GM23338 (cell line): ENCODE measurements at regions not wholly inside any gene's neighbourhood (a gene's known extent, or its start where the extent isn't known, plus 50 kb on each side); places are given as distances from the start of the nearest gene placed in this dataset.

Experiments
- ATAC-seq: fragments of 200-7000 bp; cut with Tn5 transposase; 3 replicates; pipeline ENCODE4 v1.9.1; 2020
- DNase-seq: peaks from one replicate; pipeline ENCODE4 v3.0.0-alpha.2; 2015; ENCODE audit warnings: low spot score
- H2AFZ ChIP-seq: fragments of 200-600 bp; sonication (generic); 2 replicates; pipeline ENCODE4 v1.8.0; 2016; ENCODE audit warnings: antibody characterized with exemption, mild to moderate bottlenecking, moderate library complexity
- H3F3A ChIP-seq: fragments of 200-600 bp; sonication (generic); replicated peaks from 2 replicates; pipeline ENCODE4 v1.8.0; 2017; ENCODE audit warnings: antibody characterized with exemption, mixed run types, low read depth
- H3K27ac ChIP-seq: fragments of 200-600 bp; sonication (generic); 2 replicates; pipeline ENCODE4 v1.6.1; 2016; ENCODE audit warnings: low read depth
- H3K27me3 ChIP-seq: fragments of 200-600 bp; sonication (generic); 2 replicates; pipeline ENCODE4 v1.8.0; 2016; ENCODE audit warnings: mild to moderate bottlenecking, mixed run types, moderate library complexity; ENCODE audit not compliant: insufficient read depth
- H3K36me3 ChIP-seq: fragments of 200-600 bp; sonication (generic); 2 replicates; pipeline ENCODE4 v1.8.0; 2016; ENCODE audit warnings: mild to moderate bottlenecking; ENCODE audit not compliant: insufficient read depth
- H3K4me1 ChIP-seq: fragments of 200-600 bp; sonication (generic); 2 replicates; pipeline ENCODE4 v1.8.0; 2016; ENCODE audit warnings: mild to moderate bottlenecking, moderate library complexity; ENCODE audit not compliant: insufficient read depth
- H3K4me2 ChIP-seq: fragments of 200-600 bp; sonication (generic); 2 replicates; pipeline ENCODE4 v1.7.1; 2017; ENCODE audit warnings: mixed run types
- H3K4me3 ChIP-seq: fragments of 200-600 bp; sonication (generic); 2 replicates; pipeline ENCODE4 v1.6.1; 2016; ENCODE audit warnings: mixed run types
- H3K79me2 ChIP-seq: fragments of 200-600 bp; sonication (generic); replicated peaks from 2 replicates; pipeline ENCODE4 v1.8.0; 2017; ENCODE audit warnings: mild to moderate bottlenecking; ENCODE audit not compliant: insufficient read depth
- H3K9me2 ChIP-seq: fragments of 200-600 bp; sonication (generic); 2 replicates; pipeline ENCODE4 v1.8.0; 2017; ENCODE audit not compliant: insufficient read depth
- H4K20me1 ChIP-seq: fragments of 200-600 bp; sonication (generic); replicated peaks from 2 replicates; pipeline ENCODE4 v1.8.0; 2017; ENCODE audit warnings: mild to moderate bottlenecking; ENCODE audit not compliant: insufficient read depth
- H3K27ac Mint-ChIP-seq: 2 replicates; pipeline ENCODE4 v1.8.0; 2020; ENCODE audit warnings: inconsistent platforms, mild to moderate bottlenecking, moderate library complexity, mixed read lengths
- H3K27me3 Mint-ChIP-seq: 3 replicates; pipeline ENCODE4 v1.8.0; 2022; ENCODE audit warnings: low read depth, mild to moderate bottlenecking, moderate library complexity, mixed read lengths, inconsistent platforms; ENCODE audit not compliant: insufficient read depth, poor library complexity
- H3K36me3 Mint-ChIP-seq: 3 replicates; pipeline ENCODE4 v1.8.0; 2021; ENCODE audit warnings: low read depth, mild to moderate bottlenecking, inconsistent platforms, moderate library complexity, mixed read lengths
- H3K4me1 Mint-ChIP-seq: 3 replicates; pipeline ENCODE4 v1.8.0; 2020; ENCODE audit warnings: mild to moderate bottlenecking, inconsistent platforms, mixed read lengths
- H3K4me3 Mint-ChIP-seq: 3 replicates; pipeline ENCODE4 v1.8.0; 2021; ENCODE audit warnings: moderate library complexity, mild to moderate bottlenecking, inconsistent platforms, mixed read lengths
- H3K9me3 Mint-ChIP-seq: 3 replicates; pipeline ENCODE4 v1.8.0; 2020; ENCODE audit warnings: moderate library complexity, mild to moderate bottlenecking, inconsistent platforms, mixed read lengths
- CTCF ChIP-seq, 2 experiments: fragments of 200-600 bp in 1 of 2; sonication (generic) in 1 of 2; conservative IDR thresholded peaks; 2 replicates each; pipeline versions ENCODE4 v1.5.1 to v1.6.1; 2016 to 2017; ENCODE audit warnings: antibody characterized with exemption in 2 of 2, low read depth in 2 of 2, mild to moderate bottlenecking in 2 of 2, moderate library complexity in 1 of 2
- ETS1 ChIP-seq: IDR thresholded peaks from 2 replicates; pipeline ENCODE4 v1.6.1; 2016; ENCODE audit warnings: antibody characterized with exemption
- ZNF114 ChIP-seq: fragments of 250-450 bp; sonication (Bioruptor Pico); IDR thresholded peaks from 2 replicates; pipeline ENCODE4 v1.5.0; 2020; ENCODE audit warnings: mild to moderate bottlenecking, moderate library complexity

- H3F3A ChIP-seq = no peaks in the 10 kb centered on the region
- H3K27ac ChIP-seq = no peak overlapping the region
- H2AFZ ChIP-seq = no peak overlapping the region
- H3K79me2 ChIP-seq = no peaks in the 10 kb centered on the region
- H3K4me3 ChIP-seq = no peak overlapping the region
- Mint-ChIP-seq H3K4me3 (no peak overlapping the region), H3K4me1 (no peaks in the 10 kb centered on the region), H3K9me3 (no peaks in the 10 kb centered on the region), H3K36me3 (no peaks in the 10 kb centered on the region), H3K27me3 (peaks cover 2% of the 10 kb centered on the region), H3K27ac (no peak overlapping the region)
- no peaks in the 10 kb centered on the region for H3K27me3 ChIP-seq
- H3K36me3 ChIP-seq = no peaks in the 10 kb centered on the region
- 0 out of 2 replicates have a peak, but pooled peaks cover 2% of the 10 kb centered on the region for H3K9me2 ChIP-seq
- no peaks in the 10 kb centered on the region for H3K4me1 ChIP-seq
- H3K4me2 ChIP-seq = no peak overlapping the region
- DNase-seq = no peak
- no peak for ATAC-seq
- no peak for TF ChIP-seq ZNF114 (CRISPR knock-in tag)
- H4K20me1 ChIP-seq = no peaks in the 10 kb centered on the region
These were observed 1431.1 kb downstream of the AMY1C start for GRCh38 chr1:105180789-105181188.

- Histone ChIP-seq H3K4me2 (no peak overlapping the region), H3K27me3 (no peaks in the 10 kb centered on the region), H3F3A (no peaks in the 10 kb centered on the region), H3K36me3 (no peaks in the 10 kb centered on the region), H3K4me1 (no peaks in the 10 kb centered on the region), H3K79me2 (no peaks in the 10 kb centered on the region), H3K27ac (no peak overlapping the region), H3K4me3 (no peak overlapping the region), H3K9me2 (no peaks in the 10 kb centered on the region), H2AFZ (peak overlapping the region; percentile 70; the same call in 1 of the 2 replicates), H4K20me1 (no peaks in the 10 kb centered on the region)
- Mint-ChIP-seq H3K9me3 (no peaks in the 10 kb centered on the region; the same call in 2 of the 3 replicates), H3K4me1 (no peaks in the 10 kb centered on the region), H3K27ac (no peak overlapping the region), H3K36me3 (no peaks in the 10 kb centered on the region), H3K27me3 (peaks cover 2% of the 10 kb centered on the region), H3K4me3 (no peak overlapping the region)
- ATAC-seq (peak; percentile 81), DNase-seq (peak; percentile 28)
- peak in 1 of 2 experiments; percentile 38; a peak in 2 of 4 replicates for TF ChIP-seq CTCF (conservative IDR thresholded peaks at IDR 0.05; ENCODE audit: low read depth in 2 of 2)
- TF ChIP-seq ETS1 = no peak
These were observed 1455.2 kb downstream of the AMY1C start for GRCh38 chr1:105204836-105205371.

- no peak overlapping the region for H3K4me2 ChIP-seq
- ATAC-seq (no peak), DNase-seq (no peak)
- no peaks in the 10 kb centered on the region for H3K36me3 ChIP-seq
- no peak overlapping the region for H3K4me3 Mint-ChIP-seq
- no peaks in the 10 kb centered on the region for H3K4me1 ChIP-seq
- no peak overlapping the region for H3K27ac Mint-ChIP-seq
- TF ChIP-seq ZNF114 (CRISPR knock-in tag) = no peak
- no peaks in the 10 kb centered on the region; the same call in 2 of the 3 replicates for H3K9me3 Mint-ChIP-seq
- peaks cover 4% of the 10 kb centered on the region for H3K27me3 Mint-ChIP-seq
- H2AFZ ChIP-seq = no peak overlapping the region
- H3K79me2 ChIP-seq = no peaks in the 10 kb centered on the region
- no peaks in the 10 kb centered on the region for H3K9me2 ChIP-seq
- no peaks in the 10 kb centered on the region for H3F3A ChIP-seq
- no peak overlapping the region for H3K4me3 ChIP-seq
- H3K4me1 Mint-ChIP-seq = no peaks in the 10 kb centered on the region
- H3K27ac ChIP-seq = no peak overlapping the region
- H3K27me3 ChIP-seq = no peaks in the 10 kb centered on the region
- H3K36me3 Mint-ChIP-seq = no peaks in the 10 kb centered on the region
- H4K20me1 ChIP-seq = no peaks in the 10 kb centered on the region
These were observed 1458.9 kb downstream of the AMY1C start for GRCh38 chr1:105208581-105208980.
